Neural cell (in vitro differentiated cells): ENCODE measurements at regions not wholly inside any gene's neighbourhood (a gene's known extent, or its start where the extent isn't known, plus 50 kb on each side); places are given as distances from the start of the nearest gene placed in this dataset.

Source experiments
- EP300 ChIP-seq: fragments of 450-650 bp; conservative IDR thresholded peaks from 2 replicates; pipeline ENCODE4 v1.6.1; 2014; ENCODE audit warnings: antibody characterized with exemption, mild to moderate bottlenecking, moderate library complexity; ENCODE audit not compliant: poor library complexity, severe bottlenecking
- EZH2 ChIP-seq: fragments of 200-600, 300-800 bp; shearing (Covaris generic), sonication (generic); IDR thresholded peaks from 2 replicates; pipeline ENCODE4 v1.6.1; 2014; ENCODE audit warnings: antibody characterized with exemption, low read length, borderline replicate concordance, mild to moderate bottlenecking; ENCODE audit not compliant: insufficient read depth, poor library complexity, severe bottlenecking
- MXI1 ChIP-seq: fragments of 450-650 bp; conservative IDR thresholded peaks from 2 replicates; pipeline ENCODE4 v1.6.1; 2014; ENCODE audit warnings: antibody characterized with exemption, mild to moderate bottlenecking; ENCODE audit not compliant: poor library complexity, severe bottlenecking
- POLR2AphosphoS5 ChIP-seq: IDR thresholded peaks from 2 replicates; pipeline ENCODE4 v1.6.1; 2012
- RAD21 ChIP-seq: fragments of 450-650 bp; conservative IDR thresholded peaks from 2 replicates; pipeline ENCODE4 v1.6.1; 2014; ENCODE audit warnings: antibody characterized with exemption, mild to moderate bottlenecking, moderate library complexity
- SMC3 ChIP-seq: fragments of 450-650 bp; conservative IDR thresholded peaks from 2 replicates; pipeline ENCODE4 v1.6.1; 2014; ENCODE audit warnings: antibody characterized with exemption, mild to moderate bottlenecking, moderate library complexity; ENCODE audit not compliant: poor library complexity
- TAF1 ChIP-seq: IDR thresholded peaks from 2 replicates; pipeline ENCODE4 v1.6.1; 2012; ENCODE audit warnings: low read depth
- TF ChIP-seq, protein P1 (sequence below): IDR thresholded peaks from 2 replicates; pipeline ENCODE4 v1.6.1; 2012; ENCODE audit warnings: borderline replicate concordance
- TF ChIP-seq, protein P2 (sequence below): fragments of 450-650 bp; IDR thresholded peaks from 2 replicates; pipeline ENCODE4 v1.5.1; 2014; ENCODE audit warnings: antibody characterized with exemption, mild to moderate bottlenecking, moderate library complexity; ENCODE audit not compliant: poor library complexity, severe bottlenecking

DNA sequence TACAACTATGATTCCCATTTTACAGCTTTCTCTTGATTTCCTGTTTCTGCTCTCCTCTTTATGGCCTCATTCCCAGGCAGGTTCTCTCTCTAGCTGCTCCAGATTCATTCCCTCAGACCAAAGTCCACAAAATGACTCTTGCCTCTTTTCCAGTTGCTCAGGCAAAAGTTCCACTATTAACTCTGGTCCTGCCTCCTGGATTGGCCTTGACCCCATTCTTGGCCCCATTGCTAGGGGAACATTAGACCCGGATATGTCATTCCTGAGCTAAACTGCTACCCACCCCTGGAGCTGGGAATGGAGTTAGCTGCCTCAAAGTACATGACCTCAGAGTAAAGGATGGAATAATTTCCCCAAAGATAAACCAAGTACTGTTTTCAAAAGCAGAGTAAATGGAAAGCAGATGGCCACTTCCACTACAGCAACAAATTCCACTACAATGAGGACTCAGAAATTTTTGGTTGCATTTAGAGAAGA lies 73.0 kb upstream of the GAP43 start:
- TF ChIP-seq, protein P1, sequence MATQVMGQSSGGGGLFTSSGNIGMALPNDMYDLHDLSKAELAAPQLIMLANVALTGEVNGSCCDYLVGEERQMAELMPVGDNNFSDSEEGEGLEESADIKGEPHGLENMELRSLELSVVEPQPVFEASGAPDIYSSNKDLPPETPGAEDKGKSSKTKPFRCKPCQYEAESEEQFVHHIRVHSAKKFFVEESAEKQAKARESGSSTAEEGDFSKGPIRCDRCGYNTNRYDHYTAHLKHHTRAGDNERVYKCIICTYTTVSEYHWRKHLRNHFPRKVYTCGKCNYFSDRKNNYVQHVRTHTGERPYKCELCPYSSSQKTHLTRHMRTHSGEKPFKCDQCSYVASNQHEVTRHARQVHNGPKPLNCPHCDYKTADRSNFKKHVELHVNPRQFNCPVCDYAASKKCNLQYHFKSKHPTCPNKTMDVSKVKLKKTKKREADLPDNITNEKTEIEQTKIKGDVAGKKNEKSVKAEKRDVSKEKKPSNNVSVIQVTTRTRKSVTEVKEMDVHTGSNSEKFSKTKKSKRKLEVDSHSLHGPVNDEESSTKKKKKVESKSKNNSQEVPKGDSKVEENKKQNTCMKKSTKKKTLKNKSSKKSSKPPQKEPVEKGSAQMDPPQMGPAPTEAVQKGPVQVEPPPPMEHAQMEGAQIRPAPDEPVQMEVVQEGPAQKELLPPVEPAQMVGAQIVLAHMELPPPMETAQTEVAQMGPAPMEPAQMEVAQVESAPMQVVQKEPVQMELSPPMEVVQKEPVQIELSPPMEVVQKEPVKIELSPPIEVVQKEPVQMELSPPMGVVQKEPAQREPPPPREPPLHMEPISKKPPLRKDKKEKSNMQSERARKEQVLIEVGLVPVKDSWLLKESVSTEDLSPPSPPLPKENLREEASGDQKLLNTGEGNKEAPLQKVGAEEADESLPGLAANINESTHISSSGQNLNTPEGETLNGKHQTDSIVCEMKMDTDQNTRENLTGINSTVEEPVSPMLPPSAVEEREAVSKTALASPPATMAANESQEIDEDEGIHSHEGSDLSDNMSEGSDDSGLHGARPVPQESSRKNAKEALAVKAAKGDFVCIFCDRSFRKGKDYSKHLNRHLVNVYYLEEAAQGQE, result no peak
- no peak for TF ChIP-seq EZH2
- TF ChIP-seq EP300, result no peak
- TF ChIP-seq, protein P2, sequence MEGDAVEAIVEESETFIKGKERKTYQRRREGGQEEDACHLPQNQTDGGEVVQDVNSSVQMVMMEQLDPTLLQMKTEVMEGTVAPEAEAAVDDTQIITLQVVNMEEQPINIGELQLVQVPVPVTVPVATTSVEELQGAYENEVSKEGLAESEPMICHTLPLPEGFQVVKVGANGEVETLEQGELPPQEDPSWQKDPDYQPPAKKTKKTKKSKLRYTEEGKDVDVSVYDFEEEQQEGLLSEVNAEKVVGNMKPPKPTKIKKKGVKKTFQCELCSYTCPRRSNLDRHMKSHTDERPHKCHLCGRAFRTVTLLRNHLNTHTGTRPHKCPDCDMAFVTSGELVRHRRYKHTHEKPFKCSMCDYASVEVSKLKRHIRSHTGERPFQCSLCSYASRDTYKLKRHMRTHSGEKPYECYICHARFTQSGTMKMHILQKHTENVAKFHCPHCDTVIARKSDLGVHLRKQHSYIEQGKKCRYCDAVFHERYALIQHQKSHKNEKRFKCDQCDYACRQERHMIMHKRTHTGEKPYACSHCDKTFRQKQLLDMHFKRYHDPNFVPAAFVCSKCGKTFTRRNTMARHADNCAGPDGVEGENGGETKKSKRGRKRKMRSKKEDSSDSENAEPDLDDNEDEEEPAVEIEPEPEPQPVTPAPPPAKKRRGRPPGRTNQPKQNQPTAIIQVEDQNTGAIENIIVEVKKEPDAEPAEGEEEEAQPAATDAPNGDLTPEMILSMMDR, result no peak
- no peak for TF ChIP-seq MXI1
- TF ChIP-seq SMC3, result no peak
- TF ChIP-seq POLR2AphosphoS5, result no peak
- no peak for TF ChIP-seq TAF1
- no peak for TF ChIP-seq RAD21
